ENCODE measurements at regions not wholly inside any gene's neighbourhood (a gene's known extent, or its start where the extent isn't known, plus 50 kb on each side); places are given as distances from the start of the nearest gene placed in this dataset.
"Not testable (repeated sequence)": the region's sequence is repeated elsewhere in the genome, so short reads cannot be mapped to it uniquely, and the experiment has no call there.

- DNase-seq (ENCODE audit: low read depth, low spot score): no peak
- H3K4me3 ChIP-seq (ENCODE audit: low read length): no peak overlapping the region
These were observed 239.3 kb downstream of the RAB11FIP2 start for GRCh38 chr10:117807441-117807840.

GRCh38 chr10:117815816-117816215, 230.9 kb downstream of the RAB11FIP2 start:
- H3K4me3 ChIP-seq (ENCODE audit: low read length); DNase-seq (ENCODE audit: low read depth, low spot score): not testable (repeated sequence)

GRCh38 chr10:117817116-117817515, 229.6 kb downstream of the RAB11FIP2 start:
- no peak for DNase-seq (ENCODE audit: low read depth, low spot score)
- H3K4me3 ChIP-seq (ENCODE audit: low read length): no peak overlapping the region

GRCh38 chr10:117818721-117819120, 228.0 kb downstream of the RAB11FIP2 start:
- no peak for DNase-seq (ENCODE audit: low read depth, low spot score)
- no peak overlapping the region for H3K4me3 ChIP-seq (ENCODE audit: low read length)

GRCh38 chr10:117819304-117819703, 227.4 kb downstream of the RAB11FIP2 start:
- no peak for DNase-seq (ENCODE audit: low read depth, low spot score)

GRCh38 chr10:117823980-117824379, 222.8 kb downstream of the RAB11FIP2 start:
- no peak for DNase-seq (ENCODE audit: low read depth, low spot score)
- no peak overlapping the region for H3K4me3 ChIP-seq (ENCODE audit: low read length)

More at GRCh38 chr10:117819304-117819703, 227.4 kb downstream of the RAB11FIP2 start:
- H3K4me3 ChIP-seq (ENCODE audit: low read length): no peak overlapping the region

GRCh38 chr10:117830205-117830604, 216.5 kb downstream of the RAB11FIP2 start:
- no peak for DNase-seq (ENCODE audit: low read depth, low spot score)
- H3K4me3 ChIP-seq (ENCODE audit: low read length): no peak overlapping the region; the same call in 1 of the 2 replicates

- DNase-seq (ENCODE audit: low read depth, low spot score): peak; percentile 89
- peak overlapping the region; percentile 31 for H3K4me3 ChIP-seq (ENCODE audit: low read length)
These were observed 215.9 kb downstream of the RAB11FIP2 start for GRCh38 chr10:117830787-117831212.

- H3K4me3 ChIP-seq (ENCODE audit: low read length); DNase-seq (ENCODE audit: low read depth, low spot score): not testable (repeated sequence)
These were observed 207.9 kb downstream of the RAB11FIP2 start for GRCh38 chr10:117838500-117839498.

- H3K4me3 ChIP-seq (ENCODE audit: low read length); DNase-seq (ENCODE audit: low read depth, low spot score): not testable (repeated sequence)
These were observed 190.3 kb downstream of the RAB11FIP2 start for GRCh38 chr10:117856426-117856825.

- no peak for DNase-seq (ENCODE audit: low read depth, low spot score)
- H3K4me3 ChIP-seq (ENCODE audit: low read length): no peak overlapping the region
These were observed 186.6 kb downstream of the RAB11FIP2 start for GRCh38 chr10:117860135-117860534.

- no peak overlapping the region for H3K4me3 ChIP-seq (ENCODE audit: low read length)
- DNase-seq (ENCODE audit: low read depth, low spot score): peak; percentile 48
These were observed 185.9 kb downstream of the RAB11FIP2 start for GRCh38 chr10:117860823-117861222.

- no peak for DNase-seq (ENCODE audit: low read depth, low spot score)
- no peak overlapping the region for H3K4me3 ChIP-seq (ENCODE audit: low read length)
These were observed 185.4 kb downstream of the RAB11FIP2 start for GRCh38 chr10:117861329-117861728.

- DNase-seq (ENCODE audit: low read depth, low spot score): no peak
- no peak overlapping the region for H3K4me3 ChIP-seq (ENCODE audit: low read length)
These were observed 183.0 kb downstream of the RAB11FIP2 start for GRCh38 chr10:117863771-117864170.

- no peak overlapping the region for H3K4me3 ChIP-seq (ENCODE audit: low read length)
- DNase-seq (ENCODE audit: low read depth, low spot score): no peak
These were observed 180.8 kb downstream of the RAB11FIP2 start for GRCh38 chr10:117865945-117866344.

GRCh38 chr10:117868151-117868550, 178.6 kb downstream of the RAB11FIP2 start:
- H3K4me3 ChIP-seq (ENCODE audit: low read length): no peak overlapping the region
- DNase-seq (ENCODE audit: low read depth, low spot score): no peak

GRCh38 chr10:117875793-117876192, 170.9 kb downstream of the RAB11FIP2 start:
- no peak overlapping the region for H3K4me3 ChIP-seq (ENCODE audit: low read length)
- no peak for DNase-seq (ENCODE audit: low read depth, low spot score)

GRCh38 chr10:117876210-117876609, 170.5 kb downstream of the RAB11FIP2 start:
- no peak overlapping the region for H3K4me3 ChIP-seq (ENCODE audit: low read length)
- no peak for DNase-seq (ENCODE audit: low read depth, low spot score)

GRCh38 chr10:117878626-117879025, 168.1 kb downstream of the RAB11FIP2 start:
- H3K4me3 ChIP-seq (ENCODE audit: low read length): no peak overlapping the region
- no peak for DNase-seq (ENCODE audit: low read depth, low spot score)

- no peak overlapping the region for H3K4me3 ChIP-seq (ENCODE audit: low read length)
- no peak for DNase-seq (ENCODE audit: low read depth, low spot score)
These were observed 162.6 kb downstream of the RAB11FIP2 start for GRCh38 chr10:117884093-117884492.

Measured in Jurkat, Clone E6-1 (cell line).